ENCODE measurements at regions not wholly inside any gene's neighbourhood (a gene's known extent, or its start where the extent isn't known, plus 50 kb on each side); places are given as distances from the start of the nearest gene placed in this dataset.

DNA sequence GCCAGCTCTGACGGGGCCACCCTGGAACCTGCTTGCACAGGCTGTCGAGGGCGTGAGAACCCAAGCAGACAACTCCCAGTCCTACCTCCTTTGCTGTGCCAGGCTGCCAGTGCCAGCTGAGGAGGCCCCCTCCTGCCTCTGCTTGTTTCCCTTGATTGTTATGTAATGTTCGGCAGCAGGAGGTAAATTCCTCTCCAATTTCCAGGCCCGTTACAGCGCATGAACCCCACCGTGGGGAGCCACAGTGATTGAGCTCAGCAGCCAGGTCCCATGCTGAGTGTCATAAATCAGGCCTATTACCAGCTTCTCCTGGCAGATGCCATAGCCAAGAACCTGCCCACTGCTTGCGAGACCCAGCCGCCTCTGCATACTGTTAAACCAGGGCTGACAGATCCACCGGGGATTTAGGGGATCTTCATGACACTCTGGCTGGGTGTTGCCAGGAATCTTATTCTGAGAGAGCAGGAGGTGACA is 320.5 kb downstream of the DHX35 start:
- DNase-seq (no peak), ATAC-seq (no peak)
- TF ChIP-seq, protein P1, sequence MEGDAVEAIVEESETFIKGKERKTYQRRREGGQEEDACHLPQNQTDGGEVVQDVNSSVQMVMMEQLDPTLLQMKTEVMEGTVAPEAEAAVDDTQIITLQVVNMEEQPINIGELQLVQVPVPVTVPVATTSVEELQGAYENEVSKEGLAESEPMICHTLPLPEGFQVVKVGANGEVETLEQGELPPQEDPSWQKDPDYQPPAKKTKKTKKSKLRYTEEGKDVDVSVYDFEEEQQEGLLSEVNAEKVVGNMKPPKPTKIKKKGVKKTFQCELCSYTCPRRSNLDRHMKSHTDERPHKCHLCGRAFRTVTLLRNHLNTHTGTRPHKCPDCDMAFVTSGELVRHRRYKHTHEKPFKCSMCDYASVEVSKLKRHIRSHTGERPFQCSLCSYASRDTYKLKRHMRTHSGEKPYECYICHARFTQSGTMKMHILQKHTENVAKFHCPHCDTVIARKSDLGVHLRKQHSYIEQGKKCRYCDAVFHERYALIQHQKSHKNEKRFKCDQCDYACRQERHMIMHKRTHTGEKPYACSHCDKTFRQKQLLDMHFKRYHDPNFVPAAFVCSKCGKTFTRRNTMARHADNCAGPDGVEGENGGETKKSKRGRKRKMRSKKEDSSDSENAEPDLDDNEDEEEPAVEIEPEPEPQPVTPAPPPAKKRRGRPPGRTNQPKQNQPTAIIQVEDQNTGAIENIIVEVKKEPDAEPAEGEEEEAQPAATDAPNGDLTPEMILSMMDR (IDR thresholded peaks at IDR 0.05) = no peak
- no peak overlapping the region for H3K4me3 ChIP-seq
- no peaks in the 10 kb centered on the region for H3K9me3 ChIP-seq
- H3K4me1 ChIP-seq (ENCODE audit: low read depth) = no peaks in the 10 kb centered on the region
- intact Hi-C loops (cut with DNase I, micrococcal nuclease) = no loop called here
- no peaks in the 10 kb centered on the region for H3K36me3 ChIP-seq (ENCODE audit: low read depth)

DNA sequence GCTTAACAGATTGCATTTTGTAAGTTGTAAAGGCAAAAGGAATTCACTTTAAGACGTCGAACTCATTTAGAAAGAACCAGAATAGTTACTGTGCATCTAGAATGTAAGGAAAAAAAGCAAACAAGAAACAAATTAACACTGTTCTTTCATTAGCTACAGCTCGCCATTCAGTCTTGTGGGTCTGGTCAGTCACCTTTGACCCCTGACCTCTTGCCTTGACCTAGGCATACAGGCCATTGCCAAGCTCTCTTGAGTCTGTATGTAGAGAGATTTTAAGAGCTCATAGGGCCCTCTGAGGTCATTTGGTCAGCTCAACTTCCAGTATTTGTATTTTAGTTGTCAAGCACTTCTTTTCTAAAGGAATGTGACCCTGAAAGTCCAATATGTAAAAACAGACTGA is 318.7 kb downstream of the DHX35 start:
- no peak overlapping the region for H3K4me3 ChIP-seq
- no peaks in the 10 kb centered on the region for H3K4me1 ChIP-seq (ENCODE audit: low read depth)
- DNase-seq (no peak), ATAC-seq (no peak)
- H3K36me3 ChIP-seq (ENCODE audit: low read depth) = no peaks in the 10 kb centered on the region
- no peaks in the 10 kb centered on the region for H3K9me3 ChIP-seq
- TF ChIP-seq, protein P1 (IDR thresholded peaks at IDR 0.05) = no peak
- intact Hi-C loops (cut with DNase I, micrococcal nuclease) = no loop called here

DNA sequence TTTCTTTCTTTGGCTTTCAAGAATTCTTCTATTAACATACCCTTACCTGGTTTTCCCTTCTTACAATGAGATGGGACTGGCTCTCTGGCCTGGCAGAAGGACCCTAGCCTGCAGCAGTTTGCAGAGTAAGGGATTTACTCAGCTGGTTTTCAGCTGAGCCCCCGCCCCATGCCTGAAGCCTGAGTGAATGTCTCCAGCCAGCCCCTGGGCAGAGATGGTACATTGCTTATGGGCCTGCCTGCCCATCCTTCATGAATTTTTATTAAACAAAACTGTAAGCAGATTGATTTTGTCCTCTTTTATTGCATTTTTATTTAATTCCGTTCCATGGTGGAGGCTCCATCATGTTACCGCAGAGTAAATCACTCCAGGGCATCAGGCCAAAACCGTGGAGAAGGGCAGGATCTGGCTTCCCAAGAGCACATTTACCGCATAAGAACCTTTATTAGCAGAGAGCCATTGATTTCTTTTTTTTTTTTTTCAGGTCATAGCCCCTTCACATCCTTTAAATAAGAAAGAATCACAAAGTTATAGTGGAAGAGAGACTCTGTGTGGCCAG is 316.2 kb downstream of the DHX35 start:
- intact Hi-C loops (cut with DNase I, micrococcal nuclease) = no loop called here
- no peak for DNase-seq
- Histone ChIP-seq H3K9me3 (no peaks in the 10 kb centered on the region), H3K36me3 (ENCODE audit: low read depth) (no peaks in the 10 kb centered on the region), H3K4me3 (no peak overlapping the region), H3K4me1 (ENCODE audit: low read depth) (no peaks in the 10 kb centered on the region)
- ATAC-seq = no peak
- TF ChIP-seq, protein P1 (IDR thresholded peaks at IDR 0.05) = no peak

DNA sequence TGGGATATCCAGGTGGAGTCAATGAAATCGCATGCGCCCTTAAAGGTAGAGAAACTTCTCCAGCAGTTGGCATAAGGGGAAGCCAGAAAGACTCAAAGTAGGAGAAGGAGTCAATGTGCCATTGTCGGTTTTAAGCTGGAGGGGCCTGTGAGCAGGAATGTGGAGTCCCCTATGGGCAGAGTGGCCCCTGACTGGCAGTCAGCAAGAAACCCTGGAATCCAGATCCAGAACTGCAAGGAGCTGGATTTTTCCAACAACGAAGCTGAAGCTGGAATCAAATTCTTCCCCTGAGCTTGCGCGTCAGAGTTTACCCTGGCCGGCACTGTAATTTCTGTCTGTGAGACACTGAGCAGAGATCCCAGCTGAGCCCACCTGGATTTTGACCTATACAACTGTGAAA is 315.0 kb downstream of the DHX35 start:
- no peaks in the 10 kb centered on the region for H3K9me3 ChIP-seq
- H3K4me1 ChIP-seq (ENCODE audit: low read depth) = no peaks in the 10 kb centered on the region
- ATAC-seq (no peak), DNase-seq (no peak)
- H3K4me3 ChIP-seq = no peak overlapping the region
- intact Hi-C loops (cut with DNase I, micrococcal nuclease) = no loop called here
- no peaks in the 10 kb centered on the region for H3K36me3 ChIP-seq (ENCODE audit: low read depth)
- TF ChIP-seq, protein P1 (IDR thresholded peaks at IDR 0.05) = no peak

DNA sequence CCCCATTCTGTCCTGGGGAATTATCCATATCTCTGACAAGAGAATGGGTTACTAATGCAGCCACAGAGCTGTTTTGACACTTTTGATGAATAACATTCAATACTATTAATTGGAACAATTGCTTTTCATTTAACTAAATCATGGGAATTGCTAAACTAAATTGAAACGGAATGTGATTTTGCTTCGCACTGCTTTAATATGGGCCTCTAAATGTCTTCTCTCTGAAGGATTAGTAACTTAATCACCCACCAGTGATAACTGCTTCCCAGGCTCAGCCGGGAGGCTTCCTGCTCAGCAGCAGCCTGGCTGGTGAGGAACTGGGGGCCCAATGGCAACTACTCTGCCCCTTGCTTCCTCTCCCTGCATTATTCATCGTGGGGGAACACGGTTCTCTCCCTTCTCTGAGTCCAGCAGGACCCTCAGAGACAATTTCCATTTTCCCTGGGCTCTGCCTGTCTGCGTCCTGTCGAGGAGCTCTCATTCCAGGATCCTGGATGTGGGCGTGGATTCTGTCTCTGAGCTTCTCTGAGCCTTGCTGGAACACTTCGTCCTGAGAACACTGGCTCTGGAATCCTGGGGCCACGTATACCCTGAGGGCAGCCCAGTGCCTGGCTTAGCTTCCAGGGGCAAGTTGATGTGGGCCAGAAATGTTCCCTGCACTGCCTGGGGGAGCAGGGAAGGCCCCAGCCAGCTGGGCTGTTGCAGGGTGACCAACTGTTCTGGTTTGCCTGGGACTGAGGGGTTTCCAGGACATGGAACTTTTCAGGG is 308.9 kb downstream of the DHX35 start:
- H3K4me3 ChIP-seq = no peak overlapping the region
- H3K9me3 ChIP-seq = no peaks in the 10 kb centered on the region
- no peaks in the 10 kb centered on the region for H3K4me1 ChIP-seq (ENCODE audit: low read depth)
- H3K36me3 ChIP-seq (ENCODE audit: low read depth) = no peaks in the 10 kb centered on the region
- DNase-seq = no peak
- no peak for ATAC-seq
- TF ChIP-seq, protein P1 (IDR thresholded peaks at IDR 0.05) = no peak
- intact Hi-C loops (cut with DNase I, micrococcal nuclease) = no loop called here
